Vagina (tissue), 2 donors: ENCODE measurements at regions not wholly inside any gene's neighbourhood (a gene's known extent, or its start where the extent isn't known, plus 50 kb on each side); places are given as distances from the start of the nearest gene placed in this dataset.
"Not testable (repeated sequence)": the region's sequence is repeated elsewhere in the genome, so short reads cannot be mapped to it uniquely, and the experiment has no call there.

Source experiments
- CTCF ChIP-seq, 3 experiments: fragments of 450-650 bp in 2 of 3; fragments of 200-600 bp in 1 of 3; sonication (generic) in 1 of 3; IDR thresholded peaks; one replicate each; pipeline ENCODE4 v1.5.1; 2017 to 2019; ENCODE audit warnings: antibody characterized with exemption in 3 of 3, mild to moderate bottlenecking in 2 of 3, moderate library complexity in 2 of 3
- POLR2A ChIP-seq, 2 donors: fragments of 450-650 bp; IDR thresholded peaks; one replicate each; pipeline ENCODE4 v1.6.1; 2017; ENCODE audit warnings: antibody characterized with exemption in 2 of 2, mild to moderate bottlenecking in 2 of 2, moderate library complexity in 2 of 2

GRCh38 chr7:56803336-56803735, 328.9 kb downstream of the ZNF479 start:
- TF ChIP-seq POLR2A, CTCF (IDR thresholded peaks at IDR 0.05): not testable (repeated sequence)
